HG02938 (cell line): ENCODE measurements at regions not wholly inside any gene's neighbourhood (a gene's known extent, or its start where the extent isn't known, plus 50 kb on each side); places are given as distances from the start of the nearest gene placed in this dataset.

Source experiments
- ATAC-seq: cut with Tn5 transposase; IDR thresholded peaks from one replicate; pipeline ENCODE4 v1.9.1; 2021; ENCODE audit warnings: mild to moderate bottlenecking, moderate library complexity; ENCODE audit not compliant: unreplicated experiment

GRCh38 chr6:14934013-14934412, 311.9 kb upstream of the JARID2 start:
- ATAC-seq = no peak

GRCh38 chr6:14934844-14935243, 311.0 kb upstream of the JARID2 start:
- no peak for ATAC-seq

- no peak for ATAC-seq
These were observed 309.0 kb upstream of the JARID2 start for GRCh38 chr6:14936861-14937260.

GRCh38 chr6:14943116-14943515, 302.8 kb upstream of the JARID2 start:
- no peak for ATAC-seq

GRCh38 chr6:14944593-14944992, 301.3 kb upstream of the JARID2 start:
- ATAC-seq = no peak

GRCh38 chr6:14945461-14946185, 300.2 kb upstream of the JARID2 start:
- ATAC-seq = no peak

- no peak for ATAC-seq
These were observed 299.1 kb upstream of the JARID2 start for GRCh38 chr6:14946753-14947152.

GRCh38 chr6:14948586-14949245, 297.2 kb upstream of the JARID2 start:
- ATAC-seq = no peak

GRCh38 chr6:14950103-14950969, 295.5 kb upstream of the JARID2 start:
- ATAC-seq = no peak

GRCh38 chr6:14950970-14951276, 294.9 kb upstream of the JARID2 start:
- no peak for ATAC-seq

GRCh38 chr6:14951704-14952103, 294.2 kb upstream of the JARID2 start:
- no peak for ATAC-seq

- ATAC-seq = no peak
These were observed 292.0 kb upstream of the JARID2 start for GRCh38 chr6:14953836-14954235.

- ATAC-seq = no peak
These were observed 288.4 kb upstream of the JARID2 start for GRCh38 chr6:14957355-14958059.

GRCh38 chr6:14959324-14959885, 286.5 kb upstream of the JARID2 start:
- no peak for ATAC-seq

- no peak for ATAC-seq
These were observed 281.2 kb upstream of the JARID2 start for GRCh38 chr6:14964556-14965270.

- no peak for ATAC-seq
These were observed 280.3 kb upstream of the JARID2 start for GRCh38 chr6:14965424-14966075.

GRCh38 chr6:14966096-14966905, 279.6 kb upstream of the JARID2 start:
- ATAC-seq = no peak

GRCh38 chr6:14966906-14967711, 278.8 kb upstream of the JARID2 start:
- ATAC-seq = no peak
